ENCODE measurements at regions not wholly inside any gene's neighbourhood (a gene's known extent, or its start where the extent isn't known, plus 50 kb on each side); places are given as distances from the start of the nearest gene placed in this dataset.

GRCh38 chr3:10585945-10586344 lies 80.6 kb upstream of the ATP2B2 start:
- H3K36me3 ChIP-seq (ENCODE audit: insufficient read depth, low read length), result no peaks in the 10 kb centered on the region
- no peak overlapping the region for H3K4me3 ChIP-seq (ENCODE audit: low read depth, low read length, poor library complexity, severe bottlenecking)
- CTCF ChIA-PET (ENCODE audit: unreplicated experiment), result no interaction called here
- no peaks in the 10 kb centered on the region for H3K79me2 ChIP-seq (ENCODE audit: insufficient read depth, low read depth, low read length)
- H3K4me2 ChIP-seq (ENCODE audit: low read length), result no peak overlapping the region
- POLR2A ChIA-PET, result interaction anchor here (1.3 kb wide), 1 partner anchor 15 kb away, joined by 15 read pairs; no protein-coding TSS in a partner anchor
- no peak overlapping the region for H2AFZ ChIP-seq (ENCODE audit: low read length)
- intact Hi-C loops (cut with micrococcal nuclease; ENCODE audit: unreplicated experiment), result no loop called here
- H3K4me1 ChIP-seq (ENCODE audit: insufficient read depth, low read length, poor library complexity, severe bottlenecking), result no peaks in the 10 kb centered on the region
- no peak for DNase-seq (ENCODE audit: low spot score)
- no peaks in the 10 kb centered on the region for H3K9me3 ChIP-seq (ENCODE audit: low read length)
- H3K9me2 ChIP-seq (ENCODE audit: insufficient read depth, low read length), result no peaks in the 10 kb centered on the region
- TF ChIP-seq CTCF (conservative IDR thresholded peaks at IDR 0.05; ENCODE audit: low read length), result no peak
- no peak for TF ChIP-seq EZH2phosphoT487 (IDR thresholded peaks at IDR 0.05; ENCODE audit: borderline replicate concordance, low read depth, low read length)
- H3K27ac ChIP-seq (ENCODE audit: low read depth, low read length, poor library complexity, severe bottlenecking), result no peak overlapping the region
- no peaks in the 10 kb centered on the region for H4K20me1 ChIP-seq (ENCODE audit: insufficient read depth, low read length)
- BruUV-seq (replicated peaks), result no TSS peak

GRCh38 chr3:10594915-10595314 lies 89.5 kb upstream of the ATP2B2 start:
- no TSS peak for BruUV-seq (replicated peaks)
- intact Hi-C loops (cut with micrococcal nuclease; ENCODE audit: unreplicated experiment), result no loop called here

More at GRCh38 chr3:10594915-10595314, 89.5 kb upstream of the ATP2B2 start:
- Histone ChIP-seq H2AFZ (ENCODE audit: low read length) (no peak overlapping the region), H3K79me2 (ENCODE audit: insufficient read depth, low read depth, low read length) (no peaks in the 10 kb centered on the region), H3K36me3 (ENCODE audit: insufficient read depth, low read length) (no peaks in the 10 kb centered on the region), H3K4me2 (ENCODE audit: low read length) (no peak overlapping the region), H3K9me2 (ENCODE audit: insufficient read depth, low read length) (no peaks in the 10 kb centered on the region), H4K20me1 (ENCODE audit: insufficient read depth, low read length) (no peaks in the 10 kb centered on the region), H3K4me1 (ENCODE audit: insufficient read depth, low read length, poor library complexity, severe bottlenecking) (no peaks in the 10 kb centered on the region), H3K9me3 (ENCODE audit: low read length) (no peaks in the 10 kb centered on the region), H3K4me3 (ENCODE audit: low read depth, low read length, poor library complexity, severe bottlenecking) (no peak overlapping the region), H3K27ac (ENCODE audit: low read depth, low read length, poor library complexity, severe bottlenecking) (no peak overlapping the region)
- TF ChIP-seq CTCF (conservative IDR thresholded peaks at IDR 0.05; ENCODE audit: low read length), result no peak
- TF ChIP-seq EZH2phosphoT487 (IDR thresholded peaks at IDR 0.05; ENCODE audit: borderline replicate concordance, low read depth, low read length), result no peak
- ChIA-PET POLR2A (interaction anchor here (0.7 kb wide), 1 partner anchor 84 kb away, joined by 3 read pairs; no protein-coding TSS in a partner anchor), CTCF (ENCODE audit: unreplicated experiment) (no interaction called here)
- peak; percentile 66 for DNase-seq (ENCODE audit: low spot score)

All from OCI-LY7 (cell line).